ENCODE measurements at regions not wholly inside any gene's neighbourhood (a gene's known extent, or its start where the extent isn't known, plus 50 kb on each side); places are given as distances from the start of the nearest gene placed in this dataset.

- no peak overlapping the region for H3K27ac ChIP-seq
- no peak for DNase-seq
- intact Hi-C loops (cut with DNase I; ENCODE audit: low total_unique reads), result no loop called here
- H3K9me3 ChIP-seq, result no peaks in the 10 kb centered on the region
- H3K36me3 ChIP-seq, result no peaks in the 10 kb centered on the region
- peaks cover 0 to 14% (median 10%) of the 10 kb centered on the region in 4 donors for H3K4me1 ChIP-seq
- no peak overlapping the region for H3K4me3 ChIP-seq
- no peak for TF ChIP-seq CTCF (IDR thresholded peaks at IDR 0.05)
- H3K27me3 ChIP-seq, result no peaks in the 10 kb centered on the region
Measured at GRCh38 chr13:110015253-110015652, 228.9 kb upstream of the IRS2 start.

GRCh38 chr13:110014719-110015118 is 228.3 kb upstream of the IRS2 start:
- Histone ChIP-seq H3K4me1 (peaks cover 0 to 14% (median 10%) of the 10 kb centered on the region in 4 donors), H3K36me3 (no peaks in the 10 kb centered on the region), H3K27me3 (no peaks in the 10 kb centered on the region), H3K9me3 (no peaks in the 10 kb centered on the region), H3K4me3 (no peak overlapping the region), H3K27ac (no peak overlapping the region)
- no peak for DNase-seq
- intact Hi-C loops (cut with DNase I; ENCODE audit: low total_unique reads), result no loop called here
- TF ChIP-seq CTCF (IDR thresholded peaks at IDR 0.05), result no peak

- no peak for DNase-seq
- Histone ChIP-seq H3K4me1 (peaks cover 0 to 3% (median 1%) of the 10 kb centered on the region in 4 donors), H3K27me3 (no peaks in the 10 kb centered on the region), H3K9me3 (no peaks in the 10 kb centered on the region), H3K4me3 (no peak overlapping the region), H3K36me3 (no peaks in the 10 kb centered on the region), H3K27ac (no peak overlapping the region)
- no peak for TF ChIP-seq CTCF (IDR thresholded peaks at IDR 0.05)
- intact Hi-C loops (cut with DNase I; ENCODE audit: low total_unique reads), result no loop called here
Measured at GRCh38 chr13:110012102-110012739, 225.8 kb upstream of the IRS2 start.

GRCh38 chr13:110010404-110011138 is 224.2 kb upstream of the IRS2 start:
- no peak overlapping the region for H3K27ac ChIP-seq
- H3K36me3 ChIP-seq, result no peaks in the 10 kb centered on the region
- intact Hi-C loops (cut with DNase I; ENCODE audit: low total_unique reads), result no loop called here
- no peaks in the 10 kb centered on the region for H3K4me1 ChIP-seq
- no peaks in the 10 kb centered on the region for H3K9me3 ChIP-seq
- no peak overlapping the region for H3K4me3 ChIP-seq
- no peak for TF ChIP-seq CTCF (IDR thresholded peaks at IDR 0.05)
- DNase-seq, result no peak
- H3K27me3 ChIP-seq, result no peaks in the 10 kb centered on the region

GRCh38 chr13:110008816-110009215 is 222.4 kb upstream of the IRS2 start:
- no peaks in the 10 kb centered on the region for H3K27me3 ChIP-seq
- no peaks in the 10 kb centered on the region for H3K9me3 ChIP-seq
- no peaks in the 10 kb centered on the region for H3K4me1 ChIP-seq
- no peak overlapping the region for H3K27ac ChIP-seq
- intact Hi-C loops (cut with DNase I; ENCODE audit: low total_unique reads), result no loop called here
- no peak overlapping the region for H3K4me3 ChIP-seq
- no peak for TF ChIP-seq CTCF (IDR thresholded peaks at IDR 0.05)
- H3K36me3 ChIP-seq, result no peaks in the 10 kb centered on the region
- no peak for DNase-seq
